NCI-H2196 treated with DMSO at 0.1 percent for 48 hours (cell line): ENCODE measurements at regions not wholly inside any gene's neighbourhood (a gene's known extent, or its start where the extent isn't known, plus 50 kb on each side); places are given as distances from the start of the nearest gene placed in this dataset.

Experiments used
- DNase-seq: peaks from one replicate; lab custom pipeline; 2025; ENCODE audit not compliant: unreplicated experiment; lab: John Stamatoyannopoulos, UW

DNA sequence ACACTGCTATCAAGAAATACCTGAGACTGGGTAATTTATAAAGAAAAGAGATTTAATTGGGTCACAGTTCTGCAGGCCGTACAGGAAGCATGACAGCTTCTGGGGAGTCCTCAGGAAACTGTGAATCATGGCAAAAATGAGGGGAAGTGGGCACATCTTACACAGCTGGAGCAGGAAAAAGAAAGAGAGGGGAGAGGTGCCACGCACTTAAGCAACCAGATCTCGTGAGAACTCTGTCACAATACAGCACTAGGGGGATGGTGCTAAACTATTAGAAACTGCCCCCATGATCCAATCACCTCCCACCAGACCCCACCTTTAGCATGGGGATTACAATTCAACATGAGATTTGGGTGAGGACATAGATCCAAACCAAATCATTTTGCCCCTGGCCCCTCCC is 105.5 kb upstream of the CPLX2 start:
- DNase-seq: no peak

DNA sequence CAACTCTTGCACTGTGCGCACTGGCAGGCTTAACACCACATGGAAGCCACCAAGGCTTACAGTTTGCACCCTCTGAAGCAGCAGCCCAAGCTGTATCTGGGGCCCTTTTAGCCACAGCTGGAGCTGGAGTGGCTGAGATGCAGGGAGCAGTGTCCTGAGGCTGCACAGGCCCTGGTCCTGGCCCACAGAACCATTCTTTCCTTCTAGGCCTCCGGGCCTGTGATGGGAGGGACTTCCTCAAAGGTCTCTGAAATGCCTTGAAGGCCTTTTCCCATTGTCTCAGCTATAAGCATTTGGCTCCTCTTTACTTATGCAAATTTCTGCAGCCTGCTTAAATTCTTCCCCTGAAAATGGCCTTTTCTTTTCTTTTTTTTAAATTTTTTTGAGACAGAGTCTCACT is 104.4 kb upstream of the CPLX2 start:
- DNase-seq: no peak

DNA sequence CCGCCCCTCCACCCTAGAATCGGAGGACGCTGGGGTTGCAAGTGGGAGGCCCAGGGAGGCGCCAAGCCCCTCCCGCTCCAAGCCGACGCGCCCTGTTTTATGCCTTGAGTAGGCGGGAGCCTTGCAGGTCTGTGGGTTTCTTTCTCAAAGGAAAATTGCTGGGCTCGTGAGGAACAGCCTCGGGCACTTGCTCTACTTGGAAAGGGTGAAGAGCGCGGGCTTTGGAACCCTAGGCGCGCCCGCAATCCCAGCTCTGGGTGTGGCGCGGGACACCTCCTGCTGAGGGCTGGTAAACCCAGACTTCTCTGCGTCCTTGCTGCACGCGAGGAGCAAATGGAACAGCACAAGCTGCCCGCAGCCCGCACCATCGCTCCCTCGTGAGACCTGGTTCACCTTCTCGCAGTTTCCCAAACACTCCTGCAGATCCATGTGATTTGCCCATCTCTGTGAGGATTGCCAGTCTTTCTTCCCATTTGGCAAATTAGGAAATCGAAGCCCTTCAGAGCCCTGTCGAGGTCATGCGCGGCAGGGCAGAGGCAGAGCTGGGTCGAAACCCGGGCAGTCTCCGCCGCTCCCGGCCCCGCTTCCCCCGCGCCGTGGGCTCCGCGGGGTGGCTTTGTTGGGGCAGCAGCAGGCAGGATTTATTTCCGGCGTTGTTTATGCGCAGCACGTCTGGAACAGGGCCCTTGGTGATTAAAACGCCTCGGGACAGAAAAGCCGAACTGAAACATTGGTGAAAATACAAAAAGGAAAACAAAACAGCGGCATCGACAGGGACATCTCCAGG is 98.4 kb upstream of the CPLX2 start:
- DNase-seq: no peak

DNA sequence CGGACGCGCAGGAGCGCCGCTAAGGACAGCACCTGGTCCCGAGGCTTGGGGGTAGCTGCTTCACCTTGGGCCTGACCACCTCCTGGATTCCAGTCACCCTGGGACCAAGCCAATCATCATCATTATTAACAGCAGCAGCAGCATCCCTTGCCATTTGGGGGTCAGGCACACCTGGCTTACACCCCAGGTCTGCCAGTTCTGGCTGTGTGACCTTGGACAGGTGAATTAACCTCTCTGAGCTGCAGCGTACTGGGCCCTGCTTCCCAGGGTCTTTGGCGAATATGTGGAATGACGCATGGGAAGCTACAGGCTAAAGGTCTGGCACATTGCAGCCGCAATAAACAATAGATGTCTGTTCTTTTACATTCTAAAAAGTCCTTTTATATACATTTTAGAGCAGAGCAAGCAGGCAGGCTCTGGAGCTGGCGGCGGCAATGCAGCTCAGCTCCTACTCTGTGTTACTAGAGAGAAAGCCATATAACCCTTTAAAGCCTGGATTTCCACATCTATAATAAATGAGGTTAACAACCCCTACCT is 97.8 kb upstream of the CPLX2 start:
- DNase-seq: no peak

DNA sequence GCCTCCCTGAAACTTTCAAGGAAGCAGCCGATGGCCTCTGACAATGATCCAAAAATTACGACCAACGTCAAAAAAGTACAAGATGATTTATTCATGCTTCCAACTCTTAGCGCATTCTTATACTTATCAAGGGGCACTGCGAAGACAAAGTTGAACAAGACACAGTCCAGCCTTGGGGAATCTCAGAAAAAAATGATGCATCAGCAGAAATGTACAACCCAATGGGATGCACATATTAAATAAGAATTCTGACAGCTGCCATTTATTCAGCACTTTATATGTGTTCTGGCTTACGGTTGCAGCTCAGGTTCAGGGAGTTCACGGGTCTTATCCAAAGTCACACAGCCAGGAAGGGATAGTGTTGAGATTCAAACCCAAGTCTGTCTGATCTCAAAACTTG is 96.0 kb upstream of the CPLX2 start:
- DNase-seq: no peak

DNA sequence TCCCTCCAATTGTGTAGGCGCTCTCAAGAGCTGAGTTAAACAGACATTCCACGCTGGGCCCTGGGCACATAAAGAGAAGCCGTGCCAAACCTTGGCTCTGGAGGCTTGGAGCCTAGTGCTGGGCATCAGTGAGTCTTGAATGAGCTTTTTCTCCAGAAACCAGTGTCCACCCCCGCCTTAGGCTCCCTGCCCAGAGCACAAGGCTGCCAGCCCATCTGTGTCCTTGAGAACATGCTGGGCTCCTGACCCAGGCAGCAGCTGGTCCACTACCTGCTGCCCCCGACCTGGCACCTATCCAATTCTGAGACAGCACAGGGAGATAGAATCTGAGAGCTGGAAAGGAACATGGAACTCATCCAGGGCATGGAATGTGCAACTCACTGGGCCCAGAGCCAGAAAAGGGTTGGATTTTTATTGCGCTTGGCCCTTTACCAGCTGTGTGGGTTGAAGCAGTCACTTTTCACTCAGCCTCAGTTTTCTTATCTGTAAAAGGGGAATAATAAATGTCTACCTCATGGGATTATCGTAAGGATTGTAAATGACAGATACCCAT is 92.4 kb upstream of the CPLX2 start:
- DNase-seq: peak; percentile 92

DNA sequence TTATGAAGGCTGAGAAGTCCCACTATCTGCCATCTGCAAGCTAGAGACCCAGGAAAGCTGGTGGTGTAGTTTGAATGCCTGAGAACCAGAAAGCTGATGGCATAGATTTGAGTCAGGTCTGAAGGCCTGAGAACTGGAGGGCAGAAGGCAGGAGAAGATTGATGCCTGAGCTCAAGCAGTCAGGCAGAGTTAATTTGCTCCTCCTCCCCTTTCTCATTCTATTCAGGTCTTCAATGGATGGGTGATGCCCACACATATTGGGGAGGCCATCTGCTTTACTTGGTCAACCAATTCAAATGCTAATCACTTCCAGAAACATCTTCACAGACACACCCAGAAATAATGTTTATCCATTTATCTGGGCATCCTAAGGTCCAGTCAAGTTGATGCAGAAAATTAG is 87.6 kb upstream of the CPLX2 start:
- DNase-seq: no peak

DNA sequence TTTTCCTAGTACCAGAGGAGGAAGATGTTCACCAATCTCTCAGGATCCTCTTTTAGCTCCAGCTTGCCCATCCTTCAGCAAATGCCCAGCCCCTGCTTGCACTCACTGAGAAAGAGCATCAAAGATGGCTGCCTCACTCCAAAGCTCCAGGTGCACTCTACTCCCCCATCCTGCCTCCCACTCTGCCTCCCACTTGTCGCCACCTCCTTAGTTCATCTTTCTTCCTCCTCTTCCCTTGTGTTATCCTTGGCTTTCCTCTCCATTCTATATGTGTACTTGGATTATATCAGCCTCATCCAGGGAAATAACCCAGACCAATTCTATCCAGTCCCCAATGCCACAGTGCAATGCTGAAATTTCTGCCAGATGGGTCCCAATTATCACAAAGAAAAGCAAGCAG is 87.1 kb upstream of the CPLX2 start:
- no peak for DNase-seq

DNA sequence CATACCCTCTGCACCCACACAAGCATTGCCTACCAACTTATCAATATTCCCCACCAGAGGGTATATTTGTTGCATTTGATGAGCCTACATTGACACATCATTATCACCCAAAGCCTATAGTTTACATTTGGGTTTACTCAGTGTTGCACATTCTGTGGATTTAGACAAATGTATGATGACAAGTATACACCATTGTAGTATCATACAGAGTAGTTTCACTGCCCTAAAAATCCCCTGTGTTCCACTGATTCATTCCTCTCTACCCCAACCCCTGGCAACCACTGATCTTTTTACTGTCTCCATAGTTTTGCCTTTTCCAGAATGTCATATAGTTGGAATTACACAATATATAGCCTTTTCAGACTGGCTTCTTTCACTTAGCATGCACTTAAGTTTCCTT is 85.7 kb upstream of the CPLX2 start:
- DNase-seq: no peak

DNA sequence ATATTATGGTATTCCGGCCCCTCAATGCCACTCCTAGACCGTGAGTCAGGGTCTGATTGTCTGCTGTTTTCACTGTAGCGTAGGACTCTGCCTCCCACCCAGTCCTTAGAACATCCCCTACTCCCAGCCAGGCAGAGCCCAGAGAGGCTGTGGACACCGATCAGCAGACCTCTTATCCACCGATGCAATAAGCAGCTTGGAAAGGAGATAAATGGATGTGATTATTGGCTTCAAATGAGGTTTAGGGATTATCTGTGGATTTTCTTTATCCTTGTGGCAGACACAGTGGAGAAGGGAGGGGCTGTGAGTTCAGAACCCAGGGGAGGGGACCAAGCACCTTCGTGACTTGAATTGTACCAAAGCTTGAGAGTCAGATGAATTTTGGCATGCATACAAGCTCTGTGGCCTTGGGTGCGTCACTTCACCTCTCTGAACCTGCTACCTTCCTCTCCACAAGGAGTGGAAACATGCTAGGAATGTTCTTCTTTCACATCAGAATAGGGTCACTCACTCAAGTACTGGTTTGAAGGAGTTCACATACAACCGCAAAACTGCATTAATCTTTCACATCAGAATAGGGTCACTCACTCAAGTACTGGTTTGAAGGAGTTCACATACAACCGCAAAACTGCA is 83.1 kb upstream of the CPLX2 start:
- DNase-seq: no peak

DNA sequence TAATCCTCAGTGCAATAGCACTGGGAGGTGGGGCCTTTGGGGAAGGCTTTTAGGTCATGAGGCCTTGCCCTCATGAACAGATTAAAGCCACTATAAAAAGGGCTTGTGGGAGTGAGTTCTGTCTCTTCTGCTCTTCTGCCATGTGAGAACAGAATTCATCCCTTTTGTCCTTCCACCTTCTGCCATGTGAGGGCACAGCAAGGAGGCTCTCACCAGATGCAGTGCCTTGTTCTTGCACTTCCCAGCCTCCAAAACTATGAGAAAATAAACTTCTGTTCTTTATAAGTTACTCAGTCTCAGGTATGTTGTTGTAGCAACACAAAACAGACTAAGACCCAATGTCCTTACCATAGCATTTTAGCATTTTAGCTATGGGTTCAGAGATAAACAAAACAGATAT is 81.7 kb upstream of the CPLX2 start:
- DNase-seq: no peak

DNA sequence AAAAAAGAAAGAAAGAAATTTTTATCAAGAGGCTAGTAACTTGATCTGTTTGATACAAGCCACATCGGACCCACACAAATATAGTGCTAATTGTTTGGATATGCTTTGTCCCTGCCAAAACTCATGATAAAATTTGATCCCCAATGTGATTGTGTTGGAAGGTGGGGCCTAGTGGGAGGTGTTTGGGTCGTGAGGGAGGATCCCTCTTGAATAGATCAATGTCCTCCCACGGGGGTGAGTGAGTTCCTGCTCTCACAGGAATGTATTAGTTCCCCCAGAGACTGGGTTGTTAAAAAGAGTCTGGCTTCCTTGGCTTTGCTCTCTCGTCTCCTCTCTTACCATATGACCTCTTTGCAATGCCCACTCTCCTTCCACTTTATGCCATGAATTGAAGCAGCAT is 80.6 kb upstream of the CPLX2 start:
- no peak for DNase-seq

DNA sequence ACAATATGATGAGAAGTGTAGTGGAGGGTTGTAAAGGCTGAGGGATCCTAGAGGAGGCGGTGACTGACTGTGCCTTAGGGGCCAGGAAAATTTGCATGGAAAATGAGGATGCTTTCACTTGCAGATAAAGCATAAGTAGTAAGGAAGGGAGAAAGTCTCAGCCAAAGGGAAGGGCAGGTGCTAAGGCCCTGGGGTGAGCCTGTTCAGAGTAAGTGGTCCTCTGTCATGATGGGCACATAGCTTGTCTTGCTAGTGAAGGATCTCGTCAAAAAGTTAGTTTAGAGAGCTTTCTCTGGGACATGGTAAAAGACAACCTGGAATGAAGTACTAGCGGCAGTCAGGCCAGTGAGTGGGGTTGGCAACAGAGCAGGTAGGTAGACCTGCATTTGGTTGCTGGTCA is 75.4 kb upstream of the CPLX2 start:
- DNase-seq: peak; percentile 11

DNA sequence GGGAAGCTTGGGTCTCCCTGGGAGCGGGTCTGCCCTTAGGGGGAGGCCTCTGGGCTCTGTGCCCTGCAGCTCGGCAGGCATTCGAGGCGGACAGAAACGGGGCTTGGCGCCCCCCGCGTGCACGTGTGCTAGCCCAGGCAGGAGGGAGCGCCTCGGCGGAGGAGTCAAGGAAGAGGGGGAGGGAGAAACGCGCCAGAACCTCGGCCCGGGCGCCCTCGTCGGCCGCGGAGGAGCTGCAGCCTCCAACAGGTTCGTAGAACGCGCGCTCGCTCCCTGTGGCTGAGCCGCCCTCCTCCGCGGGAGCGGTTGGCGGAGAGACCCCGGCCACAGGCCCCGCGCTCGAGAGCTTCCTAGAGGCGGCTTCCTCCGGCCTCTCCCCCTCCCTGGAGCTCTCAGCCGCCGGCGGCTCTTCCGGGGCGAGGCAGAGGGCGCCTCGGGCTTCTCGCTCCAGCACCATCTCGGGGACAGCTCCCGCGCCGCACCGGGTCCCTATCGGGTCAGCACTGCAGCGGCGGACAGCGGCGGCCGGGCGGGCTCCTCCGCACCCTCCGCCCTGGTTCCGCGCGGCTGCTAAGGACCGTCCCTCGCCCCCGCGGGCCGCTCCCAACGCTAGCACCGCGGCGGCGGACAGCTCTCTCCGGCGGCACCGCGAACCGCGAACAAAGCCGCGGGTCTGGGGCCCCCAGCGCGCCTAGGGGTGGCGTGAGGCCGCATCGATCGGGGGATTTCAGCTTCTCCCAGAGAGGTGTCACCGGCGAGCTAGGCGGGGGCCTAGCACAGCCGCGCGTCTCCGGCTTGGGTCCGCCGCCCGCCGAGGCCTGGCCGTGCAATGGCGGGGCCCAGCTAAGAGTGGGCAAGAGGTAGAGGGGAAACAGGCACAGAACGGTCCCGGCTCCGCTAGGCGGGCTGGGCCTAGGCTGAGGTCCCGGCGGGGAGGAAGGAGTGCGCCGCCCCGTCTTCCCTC is 74.6 kb upstream of the CPLX2 start:
- peak; percentile 49 for DNase-seq

DNA sequence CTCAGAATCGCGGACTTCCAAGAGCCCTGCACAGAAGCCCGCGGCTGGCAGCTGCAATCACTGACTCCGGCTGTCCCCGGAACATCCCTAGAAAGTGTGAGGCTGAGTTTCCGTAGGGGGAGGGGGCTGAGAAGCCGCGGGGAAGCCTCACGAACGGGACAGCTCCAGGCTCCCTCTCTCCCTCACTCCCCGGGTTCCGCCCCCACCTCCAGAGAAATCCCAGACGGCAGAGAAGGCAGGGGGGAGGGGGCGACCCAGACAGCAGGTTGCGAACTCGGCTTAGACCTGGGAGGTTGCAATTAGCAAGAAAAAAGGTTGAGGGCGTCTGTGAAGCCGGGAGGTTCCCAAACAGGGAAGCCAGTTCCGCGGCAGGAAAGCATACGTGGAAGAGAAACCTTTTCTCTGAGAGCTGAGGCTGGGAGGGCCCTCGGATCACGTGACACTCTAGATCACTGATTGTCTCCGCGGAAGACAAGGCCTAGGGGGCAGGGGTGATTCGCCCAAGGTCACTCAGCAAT is 73.8 kb upstream of the CPLX2 start:
- peak; percentile 60 for DNase-seq

DNA sequence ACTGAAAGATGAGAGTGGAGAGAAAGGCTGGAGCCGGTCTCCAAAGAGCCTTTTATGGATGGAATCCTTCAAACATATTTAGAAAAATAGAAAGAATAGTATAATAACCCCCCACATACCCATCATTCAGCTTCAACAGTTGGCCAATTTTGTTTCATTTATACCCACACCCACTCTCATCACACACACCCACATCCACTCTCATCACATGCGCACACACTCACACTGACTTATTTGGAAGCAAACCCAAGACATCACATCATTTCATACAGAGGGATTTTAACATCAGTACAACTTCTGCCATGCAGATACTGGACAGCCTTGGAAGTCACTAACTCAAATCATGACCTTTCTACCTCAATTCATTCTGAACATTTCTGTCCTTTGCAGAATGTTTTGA is 72.8 kb upstream of the CPLX2 start:
- no peak for DNase-seq

DNA sequence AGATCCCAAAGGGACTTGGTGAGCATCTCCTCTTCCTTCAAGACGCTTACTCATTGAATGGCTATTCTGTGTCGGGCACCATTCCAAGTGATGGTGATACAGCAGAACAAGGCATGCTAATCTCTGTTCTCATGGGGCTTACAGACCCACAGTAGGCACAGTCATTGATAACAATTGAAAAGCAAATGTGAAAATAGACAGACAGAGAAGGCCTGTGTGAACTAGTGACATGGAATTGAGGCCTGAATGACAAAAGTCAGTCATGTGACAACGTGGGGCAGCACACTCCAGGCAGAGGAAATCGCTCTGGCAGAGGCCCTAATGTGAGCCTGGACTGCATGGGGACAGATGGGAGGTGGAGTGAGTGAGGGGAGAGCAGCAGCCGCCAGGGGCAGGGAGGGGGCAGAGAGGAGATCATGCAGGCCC is 70.7 kb upstream of the CPLX2 start:
- DNase-seq: no peak

DNA sequence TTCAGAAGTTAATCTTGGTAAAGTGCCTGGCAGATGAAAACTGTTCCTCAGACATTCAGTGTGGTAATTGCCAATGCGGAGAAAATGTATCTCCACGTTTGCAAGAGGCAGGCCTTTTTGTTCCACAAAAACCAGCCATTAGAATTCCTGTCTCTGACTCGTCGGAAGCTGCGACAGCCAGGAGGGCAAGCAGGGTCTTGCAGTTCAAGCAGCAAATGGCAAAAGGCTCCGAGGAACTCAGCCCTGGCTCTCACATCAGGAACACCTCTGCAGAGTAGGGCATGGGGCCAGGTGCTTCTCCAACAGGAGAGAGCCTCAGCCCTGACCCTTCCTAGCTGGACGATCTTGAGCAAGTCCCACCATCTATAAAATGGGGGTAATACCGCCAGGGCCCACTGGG is 69.0 kb upstream of the CPLX2 start:
- no peak for DNase-seq

DNA sequence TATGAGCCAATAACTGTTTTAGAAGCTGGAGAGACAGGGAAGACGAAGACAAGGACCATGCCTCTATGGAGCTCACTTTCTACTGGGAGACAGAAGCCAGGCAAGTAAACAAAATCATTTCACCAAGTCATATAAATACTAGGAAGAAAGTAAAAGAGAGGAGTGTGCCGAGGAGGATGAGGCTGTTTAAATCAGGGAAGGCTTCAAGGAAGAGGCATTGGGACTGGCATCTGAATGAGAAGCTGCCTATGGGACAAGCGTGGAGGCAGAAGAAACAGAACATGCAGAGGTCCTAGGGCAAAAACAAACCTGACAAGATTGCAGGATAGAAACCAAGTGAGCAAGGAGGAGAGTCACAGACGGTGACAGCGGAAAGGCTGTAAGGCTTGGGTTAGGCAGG is 68.1 kb upstream of the CPLX2 start:
- no peak for DNase-seq

DNA sequence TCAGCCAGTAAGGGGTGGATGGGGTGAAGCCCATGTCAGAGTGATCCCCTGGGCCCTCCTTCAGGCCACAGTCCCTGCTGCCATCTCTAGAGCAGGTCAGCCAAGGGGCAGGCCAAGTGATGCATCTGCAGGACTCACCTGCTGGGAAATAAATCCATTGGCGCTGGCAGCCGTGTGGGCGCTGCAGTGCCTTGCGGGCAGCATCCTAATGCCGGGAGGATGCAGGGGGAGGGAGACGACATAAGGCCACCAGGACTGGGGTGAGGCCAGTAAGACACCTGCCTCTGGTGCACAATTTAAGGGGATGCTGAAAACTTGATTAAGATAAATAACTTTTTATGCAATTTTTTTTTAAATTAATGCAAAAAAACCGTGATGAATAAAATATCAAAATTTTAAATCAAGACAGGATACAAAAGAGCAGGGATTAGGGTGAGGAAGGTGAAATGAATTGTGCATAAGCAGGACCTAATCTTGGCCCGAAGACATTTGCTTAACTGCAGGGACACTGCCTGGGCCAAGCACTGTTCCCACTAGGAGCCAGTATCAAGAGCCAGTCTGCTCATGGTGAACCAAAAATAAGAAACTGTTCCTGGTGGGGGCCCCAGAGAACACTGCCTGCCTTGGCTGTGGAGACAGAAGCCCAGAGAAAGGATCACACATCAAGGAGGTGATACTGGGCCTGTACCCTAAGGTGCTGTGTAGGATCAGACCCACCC is 67.5 kb upstream of the CPLX2 start:
- DNase-seq: no peak
